HL-60 (cell line): ENCODE measurements at regions not wholly inside any gene's neighbourhood (a gene's known extent, or its start where the extent isn't known, plus 50 kb on each side); places are given as distances from the start of the nearest gene placed in this dataset.

Experiments used
- CTCF ChIP-seq: IDR thresholded peaks from one replicate; pipeline ENCODE4 v1.5.1; 2011; ENCODE audit warnings: low read length, control low read depth, inconsistent platforms; ENCODE audit not compliant: insufficient read depth
- POLR2AphosphoS5 ChIP-seq: IDR thresholded peaks from 2 replicates; pipeline ENCODE4 v1.6.1; 2012; ENCODE audit warnings: low read depth

GRCh38 chr6:101088594-101088993 lies 207.5 kb upstream of the ASCC3 start:
- no peak for TF ChIP-seq CTCF
- TF ChIP-seq POLR2AphosphoS5 = no peak
